ENCODE measurements at regions not wholly inside any gene's neighbourhood (a gene's known extent, or its start where the extent isn't known, plus 50 kb on each side); places are given as distances from the start of the nearest gene placed in this dataset.
"Not testable (repeated sequence)": the region's sequence is repeated elsewhere in the genome, so short reads cannot be mapped to it uniquely, and the experiment has no call there.

- TF ChIP-seq, protein P1, sequence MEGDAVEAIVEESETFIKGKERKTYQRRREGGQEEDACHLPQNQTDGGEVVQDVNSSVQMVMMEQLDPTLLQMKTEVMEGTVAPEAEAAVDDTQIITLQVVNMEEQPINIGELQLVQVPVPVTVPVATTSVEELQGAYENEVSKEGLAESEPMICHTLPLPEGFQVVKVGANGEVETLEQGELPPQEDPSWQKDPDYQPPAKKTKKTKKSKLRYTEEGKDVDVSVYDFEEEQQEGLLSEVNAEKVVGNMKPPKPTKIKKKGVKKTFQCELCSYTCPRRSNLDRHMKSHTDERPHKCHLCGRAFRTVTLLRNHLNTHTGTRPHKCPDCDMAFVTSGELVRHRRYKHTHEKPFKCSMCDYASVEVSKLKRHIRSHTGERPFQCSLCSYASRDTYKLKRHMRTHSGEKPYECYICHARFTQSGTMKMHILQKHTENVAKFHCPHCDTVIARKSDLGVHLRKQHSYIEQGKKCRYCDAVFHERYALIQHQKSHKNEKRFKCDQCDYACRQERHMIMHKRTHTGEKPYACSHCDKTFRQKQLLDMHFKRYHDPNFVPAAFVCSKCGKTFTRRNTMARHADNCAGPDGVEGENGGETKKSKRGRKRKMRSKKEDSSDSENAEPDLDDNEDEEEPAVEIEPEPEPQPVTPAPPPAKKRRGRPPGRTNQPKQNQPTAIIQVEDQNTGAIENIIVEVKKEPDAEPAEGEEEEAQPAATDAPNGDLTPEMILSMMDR (conservative IDR thresholded peaks at IDR 0.05; ENCODE audit: low read depth in 2 of 2) = not testable (repeated sequence)
- not testable (repeated sequence) for TF ChIP-seq EZH2 (IDR thresholded peaks at IDR 0.05; ENCODE audit: low read depth, unreplicated experiment); EZH2phosphoT487 (IDR thresholded peaks at IDR 0.05; ENCODE audit: unreplicated experiment); REST (IDR thresholded peaks at IDR 0.05; ENCODE audit: unreplicated experiment); JUNB (IDR thresholded peaks at IDR 0.05; ENCODE audit: unreplicated experiment); NANOG (IDR thresholded peaks at IDR 0.05; ENCODE audit: borderline replicate concordance); POLR2AphosphoS5 (IDR thresholded peaks at IDR 0.05; ENCODE audit: low read depth); CREB1 (CRISPR knock-in tag; IDR thresholded peaks at IDR 0.05; ENCODE audit: low read depth); ZNF462 (CRISPR knock-in tag; IDR thresholded peaks at IDR 0.05)
- TF ChIP-seq, protein P2, sequence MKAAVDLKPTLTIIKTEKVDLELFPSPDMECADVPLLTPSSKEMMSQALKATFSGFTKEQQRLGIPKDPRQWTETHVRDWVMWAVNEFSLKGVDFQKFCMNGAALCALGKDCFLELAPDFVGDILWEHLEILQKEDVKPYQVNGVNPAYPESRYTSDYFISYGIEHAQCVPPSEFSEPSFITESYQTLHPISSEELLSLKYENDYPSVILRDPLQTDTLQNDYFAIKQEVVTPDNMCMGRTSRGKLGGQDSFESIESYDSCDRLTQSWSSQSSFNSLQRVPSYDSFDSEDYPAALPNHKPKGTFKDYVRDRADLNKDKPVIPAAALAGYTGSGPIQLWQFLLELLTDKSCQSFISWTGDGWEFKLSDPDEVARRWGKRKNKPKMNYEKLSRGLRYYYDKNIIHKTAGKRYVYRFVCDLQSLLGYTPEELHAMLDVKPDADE (IDR thresholded peaks at IDR 0.05) = not testable (repeated sequence)
Observed at GRCh38 chr14:30363219-30363880, 195.6 kb upstream of the G2E3 start.

All from GM23338 (cell line).